Tibial nerve (tissue), 4 donors: ENCODE measurements at regions not wholly inside any gene's neighbourhood (a gene's known extent, or its start where the extent isn't known, plus 50 kb on each side); places are given as distances from the start of the nearest gene placed in this dataset.

ENCODE experiments used
- CTCF ChIP-seq, 5 experiments: fragments of 200-600 bp in 3 of 5; fragments of 450-650 bp in 2 of 5; sonication (generic) in 3 of 5; IDR thresholded peaks; one replicate each; pipeline ENCODE4 v1.5.1; 2016 to 2019; ENCODE audit warnings: antibody characterized with exemption in 5 of 5, mild to moderate bottlenecking in 3 of 5, moderate library complexity in 2 of 5
- EP300 ChIP-seq, 2 donors: sonication (generic); formaldehyde crosslinking; IDR thresholded peaks; one replicate each; pipeline ENCODE4 v1.6.1; 2017; ENCODE audit warnings: antibody characterized with exemption in 2 of 2, mild to moderate bottlenecking in 1 of 2
- POLR2A ChIP-seq, 2 donors: fragments of 450-650 bp; IDR thresholded peaks; one replicate each; pipeline ENCODE4 v1.6.1; 2017; ENCODE audit warnings: antibody characterized with exemption in 2 of 2, mild to moderate bottlenecking in 2 of 2, moderate library complexity in 2 of 2

GRCh38 chr7:126236261-126236660 is 1016.5 kb downstream of the GRM8 start:
- TF ChIP-seq CTCF (IDR thresholded peaks at IDR 0.05) (no peak), EP300 (IDR thresholded peaks at IDR 0.05) (no peak), POLR2A (IDR thresholded peaks at IDR 0.05) (no peak)
